Endothelial cell of umbilical vein (primary cell): ENCODE measurements at regions not wholly inside any gene's neighbourhood (a gene's known extent, or its start where the extent isn't known, plus 50 kb on each side); places are given as distances from the start of the nearest gene placed in this dataset.

Source experiments
- BruUV-seq: library from RNA; stranded (reverse); fragments of 400-500 nt; replicated peaks from 2 replicates; lab custom pipeline; 2021; lab: Mats Ljungman, UMichigan
- CTCF ChIA-PET: fragments of 300-600, 350-600 bp; sonication (Branson Sonifier 250); formaldehyde crosslinking; loops from one replicate; lab custom pipeline; 2021; ENCODE audit warnings: antibody characterized with exemption, inconsistent platforms; lab: Charles Lee
- POLR2A ChIA-PET: fragments of 300-600, 350-600 bp; sonication (Branson Sonifier 250); formaldehyde crosslinking; loops from one replicate; lab custom pipeline; 2021; ENCODE audit warnings: antibody characterized with exemption, inconsistent platforms; lab: Charles Lee
- DNase-seq: peaks from one replicate; pipeline ENCODE4 v3.0.0-alpha.2; 2011; ENCODE audit warnings: low read depth, low spot score
- FAIRE-seq: peaks from 2 replicates; lab custom pipeline; 2011; peaks lifted over from hg19 to GRCh38; lab: Jason Lieb, UNC
- H2AFZ ChIP-seq: 2 replicates; pipeline ENCODE4 v1.6.0; 2012; ENCODE audit warnings: low read depth, low read length, control low read depth, inconsistent platforms
- H3K27ac ChIP-seq: 2 replicates; pipeline ENCODE4 v1.5.1; 2011; ENCODE audit warnings: low read depth, mild to moderate bottlenecking, control low read depth, low read length, moderate library complexity; ENCODE audit not compliant: insufficient read depth
- H3K27me3 ChIP-seq, 2 experiments: 2 replicates each; pipeline versions ENCODE4 v1.6.0 to v1.6.1; 2011; ENCODE audit warnings: low read length in 2 of 2, mixed read lengths in 1 of 2; ENCODE audit not compliant: control insufficient read depth in 2 of 2, insufficient read depth in 2 of 2
- H3K36me3 ChIP-seq, 2 experiments: 2 replicates in 1 of 2; 3 replicates in 1 of 2; pipeline ENCODE4 v1.5.1; 2011; ENCODE audit warnings: low read length in 2 of 2, mild to moderate bottlenecking in 1 of 2, moderate library complexity in 1 of 2; ENCODE audit not compliant: control insufficient read depth in 2 of 2, insufficient read depth in 2 of 2; ENCODE audit errors: extremely low read depth in 1 of 2
- H3K4me1 ChIP-seq: 3 replicates; pipeline ENCODE4 v1.5.1; 2011; ENCODE audit warnings: mild to moderate bottlenecking, low read length; ENCODE audit not compliant: control insufficient read depth, insufficient read depth; ENCODE audit errors: extremely low read depth
- H3K4me2 ChIP-seq: 2 replicates; pipeline ENCODE4 v1.6.1; 2011; ENCODE audit warnings: low read length, control low read depth, mixed read lengths; ENCODE audit not compliant: insufficient read depth
- H3K4me3 ChIP-seq, 3 experiments: fragments of 200-600 bp in 1 of 3; sonication (generic), shearing (Covaris generic) in 1 of 3; replicated peaks in 1 of 3; 2 replicates each; pipeline ENCODE4 v1.5.1; 2011 to 2016; ENCODE audit warnings: control low read depth in 3 of 3, low read length in 3 of 3, mild to moderate bottlenecking in 2 of 3, inconsistent platforms in 1 of 3, low read depth in 1 of 3, moderate library complexity in 1 of 3; ENCODE audit not compliant: insufficient read depth in 1 of 3
- H3K79me2 ChIP-seq: 2 replicates; pipeline ENCODE4 v1.6.0; 2012; ENCODE audit warnings: low read length, inconsistent platforms; ENCODE audit not compliant: control insufficient read depth, insufficient read depth
- H3K9ac ChIP-seq: replicated peaks from 2 replicates; pipeline ENCODE3; 2011; ENCODE audit warnings: low read length, control low read depth; ENCODE audit not compliant: insufficient read depth; ENCODE audit errors: extremely low read depth
- H3K9me1 ChIP-seq: replicated peaks from 3 replicates; pipeline ENCODE4 v1.6.0; 2011; ENCODE audit warnings: mild to moderate bottlenecking, low read length; ENCODE audit not compliant: control insufficient read depth, insufficient read depth; ENCODE audit errors: extremely low read depth
- H3K9me3 ChIP-seq: replicated peaks from 2 replicates; pipeline ENCODE4 v1.5.1; 2012; ENCODE audit warnings: low read length, inconsistent platforms; ENCODE audit not compliant: control insufficient read depth, insufficient read depth
- H4K20me1 ChIP-seq: replicated peaks from 2 replicates; pipeline ENCODE3; 2011; ENCODE audit warnings: mild to moderate bottlenecking, low read length; ENCODE audit not compliant: control insufficient read depth, insufficient read depth; ENCODE audit errors: extremely low read depth
- EZH2 ChIP-seq: IDR thresholded peaks from 2 replicates; pipeline ENCODE4 v1.6.1; 2012; ENCODE audit warnings: borderline replicate concordance, low read depth, mild to moderate bottlenecking, moderate library complexity, low read length, inconsistent platforms; ENCODE audit not compliant: severe bottlenecking
- FOS ChIP-seq: IDR thresholded peaks from 2 replicates; pipeline ENCODE4 v1.6.1; 2011; ENCODE audit warnings: mild to moderate bottlenecking, low read length, moderate library complexity, borderline replicate concordance; ENCODE audit not compliant: insufficient read depth
- GATA2 ChIP-seq: IDR thresholded peaks from 2 replicates; pipeline ENCODE4 v1.7.0; 2011; ENCODE audit warnings: low read depth, mild to moderate bottlenecking, moderate library complexity, mixed read lengths, low read length; ENCODE audit not compliant: insufficient read length, insufficient read depth
- JUN ChIP-seq: IDR thresholded peaks from 2 replicates; pipeline ENCODE4 v1.6.1; 2011; ENCODE audit warnings: borderline replicate concordance, low read depth; ENCODE audit not compliant: insufficient read length, insufficient read depth
- MAX ChIP-seq: IDR thresholded peaks from 2 replicates; pipeline ENCODE4 v1.6.1; 2011; ENCODE audit not compliant: insufficient read depth, insufficient read length
- MYC ChIP-seq: IDR thresholded peaks from one replicate; pipeline ENCODE4 v1.6.1; 2011; ENCODE audit warnings: mild to moderate bottlenecking, low read depth, low read length
- POLR2A ChIP-seq: IDR thresholded peaks from 2 replicates; pipeline ENCODE4 v1.6.1; 2012; ENCODE audit warnings: low read depth, mild to moderate bottlenecking, control low read depth, low read length
- POLR2AphosphoS5 ChIP-seq: IDR thresholded peaks from 2 replicates; pipeline ENCODE4 v1.6.1; 2012; ENCODE audit warnings: low read depth, mild to moderate bottlenecking, control low read depth, low read length, moderate library complexity; ENCODE audit not compliant: insufficient read depth
- dilution Hi-C: fragments of 300-500 bp; cut with MboI; formaldehyde crosslinking; loops from one replicate; pipeline ENCODE4 v1.15.0; 2019; ENCODE audit warnings: low sequenced_read_pairs; ENCODE audit not compliant: extremely low pct_ligation_motif_present
- intact Hi-C: fragments of 100-400 bp; cut with micrococcal nuclease; formaldehyde crosslinking; loops from one replicate; pipeline ENCODE4 v1.10.0; 2022
- TF ChIP-seq, protein P1 (sequence below), 2 donors: IDR thresholded peaks; 1 replicate in 1 of 2; 2 replicates in 1 of 2; pipeline ENCODE4 v1.5.1; 2011; ENCODE audit warnings: low read length in 2 of 2, mild to moderate bottlenecking in 2 of 2, moderate library complexity in 2 of 2, control low read depth in 1 of 2, inconsistent platforms in 1 of 2, low read depth in 1 of 2; ENCODE audit not compliant: insufficient read depth in 1 of 2; ENCODE audit errors: extremely low read depth in 1 of 2

GRCh38 chr2:15084826-15085489, 452.4 kb downstream of the LRATD1 start:
- H3K27me3 ChIP-seq = no peaks in the 10 kb centered on the region
- no peaks in the 10 kb centered on the region for H3K36me3 ChIP-seq
- BruUV-seq = no TSS peak
- no peak for DNase-seq
- no peak overlapping the region for H3K27ac ChIP-seq
- CTCF ChIA-PET = no interaction called here
- intact Hi-C loops (no loop called here), dilution Hi-C loops (no loop called here)
- H3K79me2 ChIP-seq = no peaks in the 10 kb centered on the region
- no peak overlapping the region for H3K4me3 ChIP-seq
- H3K4me1 ChIP-seq = no peaks in the 10 kb centered on the region
- POLR2A ChIA-PET = no interaction called here
- TF ChIP-seq POLR2A (no peak), MAX (no peak), POLR2AphosphoS5 (no peak)
- no peak overlapping the region for H3K4me2 ChIP-seq
- H2AFZ ChIP-seq = no peak overlapping the region
- no peaks in the 10 kb centered on the region for H3K9me3 ChIP-seq
- H3K9me1 ChIP-seq = no peaks in the 10 kb centered on the region
- FAIRE-seq = no peak
- no peaks in the 10 kb centered on the region for H4K20me1 ChIP-seq
- H3K9ac ChIP-seq = no peak overlapping the region

DNA sequence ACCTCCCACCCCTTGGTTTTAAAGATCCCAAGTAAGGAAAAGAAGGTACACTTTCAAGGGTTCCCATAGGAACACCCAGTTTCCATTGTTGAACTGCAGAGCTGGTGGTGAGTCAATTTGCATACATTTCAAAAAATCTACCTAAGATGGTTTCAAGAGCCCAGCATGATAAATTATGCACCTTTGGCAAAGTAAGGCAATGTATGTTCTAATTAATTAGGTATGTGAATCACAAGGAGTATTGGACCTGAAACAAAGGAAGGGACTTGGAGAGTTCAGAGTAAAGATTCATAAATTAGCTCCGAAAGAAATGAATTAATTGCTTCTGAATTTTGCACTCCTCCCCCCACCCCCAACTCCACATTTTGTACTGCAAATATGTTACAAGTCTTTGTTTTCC, 459.7 kb downstream of the LRATD1 start:
- no TSS peak for BruUV-seq
- intact Hi-C loops (no loop called here), dilution Hi-C loops (no loop called here)
- Histone ChIP-seq H3K4me1 (no peaks in the 10 kb centered on the region), H3K9me1 (no peaks in the 10 kb centered on the region), H3K9me3 (no peaks in the 10 kb centered on the region), H3K27ac (no peak overlapping the region), H3K4me3 (no peak overlapping the region), H3K9ac (no peak overlapping the region), H3K4me2 (no peak overlapping the region), H3K27me3 (no peaks in the 10 kb centered on the region), H4K20me1 (no peaks in the 10 kb centered on the region), H3K79me2 (no peaks in the 10 kb centered on the region), H3K36me3 (no peaks in the 10 kb centered on the region), H2AFZ (no peak overlapping the region)
- FAIRE-seq = no peak
- POLR2A ChIA-PET = no interaction called here
- no peak for TF ChIP-seq POLR2A
- TF ChIP-seq POLR2AphosphoS5 = no peak
- TF ChIP-seq MYC = no peak
- TF ChIP-seq GATA2 = no peak
- no peak for TF ChIP-seq FOS
- TF ChIP-seq, protein P1, sequence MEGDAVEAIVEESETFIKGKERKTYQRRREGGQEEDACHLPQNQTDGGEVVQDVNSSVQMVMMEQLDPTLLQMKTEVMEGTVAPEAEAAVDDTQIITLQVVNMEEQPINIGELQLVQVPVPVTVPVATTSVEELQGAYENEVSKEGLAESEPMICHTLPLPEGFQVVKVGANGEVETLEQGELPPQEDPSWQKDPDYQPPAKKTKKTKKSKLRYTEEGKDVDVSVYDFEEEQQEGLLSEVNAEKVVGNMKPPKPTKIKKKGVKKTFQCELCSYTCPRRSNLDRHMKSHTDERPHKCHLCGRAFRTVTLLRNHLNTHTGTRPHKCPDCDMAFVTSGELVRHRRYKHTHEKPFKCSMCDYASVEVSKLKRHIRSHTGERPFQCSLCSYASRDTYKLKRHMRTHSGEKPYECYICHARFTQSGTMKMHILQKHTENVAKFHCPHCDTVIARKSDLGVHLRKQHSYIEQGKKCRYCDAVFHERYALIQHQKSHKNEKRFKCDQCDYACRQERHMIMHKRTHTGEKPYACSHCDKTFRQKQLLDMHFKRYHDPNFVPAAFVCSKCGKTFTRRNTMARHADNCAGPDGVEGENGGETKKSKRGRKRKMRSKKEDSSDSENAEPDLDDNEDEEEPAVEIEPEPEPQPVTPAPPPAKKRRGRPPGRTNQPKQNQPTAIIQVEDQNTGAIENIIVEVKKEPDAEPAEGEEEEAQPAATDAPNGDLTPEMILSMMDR (IDR thresholded peaks at IDR 0.05; ENCODE audit: extremely low read depth in 1 of 2, insufficient read depth in 1 of 2, low read depth in 1 of 2, low read length in 2 of 2) = no peak
- TF ChIP-seq MAX = no peak
- no peak for TF ChIP-seq EZH2
- no peak for TF ChIP-seq JUN
- CTCF ChIA-PET = no interaction called here
- no peak for DNase-seq
